Upper lobe of right lung (tissue), 1 donor: ENCODE measurements at regions not wholly inside any gene's neighbourhood (a gene's known extent, or its start where the extent isn't known, plus 50 kb on each side); places are given as distances from the start of the nearest gene placed in this dataset.

Experiments used
- ATAC-seq: fragments of 200-7000 bp; cut with Tn5 transposase; one replicate; pipeline ENCODE4 v1.9.1; 2020; ENCODE audit warnings: mild to moderate bottlenecking, moderate library complexity
- DNase-seq: peaks from one replicate; pipeline ENCODE4 v3.0.0-alpha.2; 2020
- H3K27ac ChIP-seq: fragments of 200-600 bp; one replicate; pipeline ENCODE4 v1.8.0; 2022
- H3K27me3 ChIP-seq: fragments of 200-600 bp; one replicate; pipeline ENCODE4 v1.8.0; 2022; ENCODE audit warnings: mild to moderate bottlenecking
- H3K36me3 ChIP-seq: fragments of 200-600 bp; one replicate; pipeline ENCODE4 v1.8.0; 2022
- H3K4me1 ChIP-seq: fragments of 200-600 bp; one replicate; pipeline ENCODE4 v1.8.0; 2022
- H3K4me3 ChIP-seq: fragments of 200-600 bp; one replicate; pipeline ENCODE4 v1.8.0; 2022; ENCODE audit warnings: mild to moderate bottlenecking
- H3K9me3 ChIP-seq: fragments of 200-600 bp; one replicate; pipeline ENCODE4 v1.8.0; 2022
- CTCF ChIP-seq: fragments of 200-600 bp; IDR thresholded peaks from one replicate; pipeline ENCODE4 v1.8.0; 2022; ENCODE audit warnings: antibody characterized with exemption
- intact Hi-C: fragments of 100-400 bp; cut with DNase I; formaldehyde crosslinking; loops from one replicate; pipeline ENCODE4 v1.11.0; 2022
- donor health status: DM: no; HTN: yes; CAD: no; lungs with severe emphysema.

GRCh38 chr2:17231394-17231965 is 286.8 kb downstream of the RAD51AP2 start:
- no peak overlapping the region for H3K27ac ChIP-seq
- DNase-seq (no peak), ATAC-seq (no peak)
- H3K9me3 ChIP-seq: no peaks in the 10 kb centered on the region
- intact Hi-C loops: no loop called here
- no peaks in the 10 kb centered on the region for H3K36me3 ChIP-seq
- TF ChIP-seq CTCF: no peak
- no peaks in the 10 kb centered on the region for H3K27me3 ChIP-seq
- no peak overlapping the region for H3K4me3 ChIP-seq
- H3K4me1 ChIP-seq: no peaks in the 10 kb centered on the region

- Histone ChIP-seq H3K27ac (no peak overlapping the region), H3K27me3 (no peaks in the 10 kb centered on the region), H3K9me3 (no peaks in the 10 kb centered on the region), H3K4me3 (no peak overlapping the region), H3K4me1 (no peaks in the 10 kb centered on the region), H3K36me3 (no peaks in the 10 kb centered on the region)
- ATAC-seq: no peak
- no peak for TF ChIP-seq CTCF
- DNase-seq: no peak
- intact Hi-C loops: no loop called here
These were observed 288.8 kb downstream of the RAD51AP2 start for GRCh38 chr2:17229414-17229813.

- DNase-seq (no peak), ATAC-seq (no peak)
- H3K27me3 ChIP-seq: no peaks in the 10 kb centered on the region
- no peaks in the 10 kb centered on the region for H3K36me3 ChIP-seq
- H3K27ac ChIP-seq: no peak overlapping the region
- H3K9me3 ChIP-seq: no peaks in the 10 kb centered on the region
- intact Hi-C loops: no loop called here
- H3K4me3 ChIP-seq: no peak overlapping the region
- no peaks in the 10 kb centered on the region for H3K4me1 ChIP-seq
- TF ChIP-seq CTCF: no peak
These were observed 289.8 kb downstream of the RAD51AP2 start for GRCh38 chr2:17228461-17228860.

GRCh38 chr2:17227856-17228255 is 290.4 kb downstream of the RAD51AP2 start:
- H3K9me3 ChIP-seq: no peaks in the 10 kb centered on the region
- H3K27me3 ChIP-seq: no peaks in the 10 kb centered on the region
- no peak for TF ChIP-seq CTCF
- DNase-seq: no peak
- no peaks in the 10 kb centered on the region for H3K4me1 ChIP-seq
- intact Hi-C loops: no loop called here
- H3K36me3 ChIP-seq: no peaks in the 10 kb centered on the region
- no peak for ATAC-seq
- H3K27ac ChIP-seq: no peak overlapping the region
- no peak overlapping the region for H3K4me3 ChIP-seq

DNA sequence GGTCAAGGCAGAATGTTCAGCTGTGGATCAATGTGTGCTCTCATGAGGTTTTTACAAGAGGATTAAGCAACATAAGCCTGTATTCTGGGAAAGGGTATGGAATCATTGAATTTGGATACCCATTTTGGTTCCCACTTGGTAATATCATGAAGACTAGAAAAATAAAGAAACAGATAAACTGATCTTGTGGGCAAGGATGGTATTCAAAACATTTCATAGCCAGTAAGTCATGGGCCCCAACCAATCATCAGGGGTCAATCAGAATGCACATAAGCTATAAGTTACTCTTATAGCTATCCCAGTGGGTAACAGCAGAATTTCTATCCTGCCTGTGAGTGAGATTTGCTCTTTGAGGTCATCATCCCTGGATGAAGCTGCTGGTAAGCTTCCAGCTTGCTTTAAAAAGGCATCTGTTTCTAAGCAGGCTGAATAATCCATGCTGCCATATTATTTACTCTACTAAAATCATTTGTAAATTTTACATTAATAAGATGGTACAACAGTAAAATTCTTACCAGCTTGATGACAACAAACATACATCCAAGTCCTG is 291.2 kb downstream of the RAD51AP2 start:
- ATAC-seq (no peak), DNase-seq (no peak)
- Histone ChIP-seq H3K9me3 (no peaks in the 10 kb centered on the region), H3K4me1 (no peaks in the 10 kb centered on the region), H3K36me3 (no peaks in the 10 kb centered on the region), H3K27ac (no peak overlapping the region), H3K27me3 (no peaks in the 10 kb centered on the region), H3K4me3 (no peak overlapping the region)
- no peak for TF ChIP-seq CTCF
- intact Hi-C loops: no loop called here

DNA sequence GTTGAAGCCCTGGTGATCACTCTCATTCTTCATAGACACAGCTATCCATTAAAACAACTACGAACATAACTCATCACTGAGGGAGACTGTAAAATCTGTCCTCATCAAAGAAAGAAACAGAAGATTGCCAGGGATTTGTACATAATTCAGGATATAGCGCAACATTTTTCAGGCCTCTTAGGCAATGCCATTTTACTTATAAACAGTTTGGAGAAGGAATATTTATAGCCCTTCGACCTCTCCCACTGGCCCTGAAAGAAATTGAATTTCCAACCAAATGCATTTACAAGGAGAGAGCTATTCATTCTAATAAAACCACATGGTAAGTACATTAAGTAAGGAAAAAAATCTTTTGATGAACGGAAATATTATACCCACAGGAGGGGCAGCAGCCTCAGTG is 295.0 kb downstream of the RAD51AP2 start:
- no peaks in the 10 kb centered on the region for H3K27me3 ChIP-seq
- no peak overlapping the region for H3K4me3 ChIP-seq
- no peak overlapping the region for H3K27ac ChIP-seq
- H3K4me1 ChIP-seq: no peaks in the 10 kb centered on the region
- DNase-seq (no peak), ATAC-seq (no peak)
- intact Hi-C loops: no loop called here
- H3K9me3 ChIP-seq: no peaks in the 10 kb centered on the region
- no peaks in the 10 kb centered on the region for H3K36me3 ChIP-seq
- no peak for TF ChIP-seq CTCF
